Endothelial cell of umbilical vein (primary cell): ENCODE measurements at regions not wholly inside any gene's neighbourhood (a gene's known extent, or its start where the extent isn't known, plus 50 kb on each side); places are given as distances from the start of the nearest gene placed in this dataset.

Experiments used
- BruUV-seq: library from RNA; stranded (reverse); fragments of 400-500 nt; replicated peaks from 2 replicates; lab custom pipeline; 2021; lab: Mats Ljungman, UMichigan
- CTCF ChIA-PET: fragments of 300-600, 350-600 bp; sonication (Branson Sonifier 250); formaldehyde crosslinking; loops from one replicate; lab custom pipeline; 2021; ENCODE audit warnings: antibody characterized with exemption, inconsistent platforms; lab: Charles Lee
- POLR2A ChIA-PET: fragments of 300-600, 350-600 bp; sonication (Branson Sonifier 250); formaldehyde crosslinking; loops from one replicate; lab custom pipeline; 2021; ENCODE audit warnings: antibody characterized with exemption, inconsistent platforms; lab: Charles Lee
- DNase-seq: peaks from one replicate; pipeline ENCODE4 v3.0.0-alpha.2; 2011; ENCODE audit warnings: low read depth, low spot score
- FAIRE-seq: peaks from 2 replicates; lab custom pipeline; 2011; peaks lifted over from hg19 to GRCh38; lab: Jason Lieb, UNC
- H2AFZ ChIP-seq: 2 replicates; pipeline ENCODE4 v1.6.0; 2012; ENCODE audit warnings: low read depth, low read length, control low read depth, inconsistent platforms
- H3K27ac ChIP-seq: 2 replicates; pipeline ENCODE4 v1.5.1; 2011; ENCODE audit warnings: low read depth, mild to moderate bottlenecking, control low read depth, low read length, moderate library complexity; ENCODE audit not compliant: insufficient read depth
- H3K27me3 ChIP-seq, 2 experiments: 2 replicates each; pipeline versions ENCODE4 v1.6.0 to v1.6.1; 2011; ENCODE audit warnings: low read length in 2 of 2, mixed read lengths in 1 of 2; ENCODE audit not compliant: control insufficient read depth in 2 of 2, insufficient read depth in 2 of 2
- H3K36me3 ChIP-seq, 2 experiments: 2 replicates in 1 of 2; 3 replicates in 1 of 2; pipeline ENCODE4 v1.5.1; 2011; ENCODE audit warnings: low read length in 2 of 2, mild to moderate bottlenecking in 1 of 2, moderate library complexity in 1 of 2; ENCODE audit not compliant: control insufficient read depth in 2 of 2, insufficient read depth in 2 of 2; ENCODE audit errors: extremely low read depth in 1 of 2
- H3K4me1 ChIP-seq: 3 replicates; pipeline ENCODE4 v1.5.1; 2011; ENCODE audit warnings: mild to moderate bottlenecking, low read length; ENCODE audit not compliant: control insufficient read depth, insufficient read depth; ENCODE audit errors: extremely low read depth
- H3K4me2 ChIP-seq: 2 replicates; pipeline ENCODE4 v1.6.1; 2011; ENCODE audit warnings: low read length, control low read depth, mixed read lengths; ENCODE audit not compliant: insufficient read depth
- H3K4me3 ChIP-seq, 3 experiments: fragments of 200-600 bp in 1 of 3; sonication (generic), shearing (Covaris generic) in 1 of 3; replicated peaks in 1 of 3; 2 replicates each; pipeline ENCODE4 v1.5.1; 2011 to 2016; ENCODE audit warnings: control low read depth in 3 of 3, low read length in 3 of 3, mild to moderate bottlenecking in 2 of 3, inconsistent platforms in 1 of 3, low read depth in 1 of 3, moderate library complexity in 1 of 3; ENCODE audit not compliant: insufficient read depth in 1 of 3
- H3K79me2 ChIP-seq: 2 replicates; pipeline ENCODE4 v1.6.0; 2012; ENCODE audit warnings: low read length, inconsistent platforms; ENCODE audit not compliant: control insufficient read depth, insufficient read depth
- H3K9ac ChIP-seq: replicated peaks from 2 replicates; pipeline ENCODE3; 2011; ENCODE audit warnings: low read length, control low read depth; ENCODE audit not compliant: insufficient read depth; ENCODE audit errors: extremely low read depth
- H3K9me1 ChIP-seq: replicated peaks from 3 replicates; pipeline ENCODE4 v1.6.0; 2011; ENCODE audit warnings: mild to moderate bottlenecking, low read length; ENCODE audit not compliant: control insufficient read depth, insufficient read depth; ENCODE audit errors: extremely low read depth
- H3K9me3 ChIP-seq: replicated peaks from 2 replicates; pipeline ENCODE4 v1.5.1; 2012; ENCODE audit warnings: low read length, inconsistent platforms; ENCODE audit not compliant: control insufficient read depth, insufficient read depth
- H4K20me1 ChIP-seq: replicated peaks from 2 replicates; pipeline ENCODE3; 2011; ENCODE audit warnings: mild to moderate bottlenecking, low read length; ENCODE audit not compliant: control insufficient read depth, insufficient read depth; ENCODE audit errors: extremely low read depth
- CTCF ChIP-seq, 2 donors: IDR thresholded peaks; 1 replicate in 1 of 2; 2 replicates in 1 of 2; pipeline ENCODE4 v1.5.1; 2011; ENCODE audit warnings: low read length in 2 of 2, mild to moderate bottlenecking in 2 of 2, moderate library complexity in 2 of 2, control low read depth in 1 of 2, inconsistent platforms in 1 of 2, low read depth in 1 of 2; ENCODE audit not compliant: insufficient read depth in 1 of 2; ENCODE audit errors: extremely low read depth in 1 of 2
- EZH2 ChIP-seq: IDR thresholded peaks from 2 replicates; pipeline ENCODE4 v1.6.1; 2012; ENCODE audit warnings: borderline replicate concordance, low read depth, mild to moderate bottlenecking, moderate library complexity, low read length, inconsistent platforms; ENCODE audit not compliant: severe bottlenecking
- FOS ChIP-seq: IDR thresholded peaks from 2 replicates; pipeline ENCODE4 v1.6.1; 2011; ENCODE audit warnings: mild to moderate bottlenecking, low read length, moderate library complexity, borderline replicate concordance; ENCODE audit not compliant: insufficient read depth
- GATA2 ChIP-seq: IDR thresholded peaks from 2 replicates; pipeline ENCODE4 v1.7.0; 2011; ENCODE audit warnings: low read depth, mild to moderate bottlenecking, moderate library complexity, mixed read lengths, low read length; ENCODE audit not compliant: insufficient read length, insufficient read depth
- JUN ChIP-seq: IDR thresholded peaks from 2 replicates; pipeline ENCODE4 v1.6.1; 2011; ENCODE audit warnings: borderline replicate concordance, low read depth; ENCODE audit not compliant: insufficient read length, insufficient read depth
- MYC ChIP-seq: IDR thresholded peaks from one replicate; pipeline ENCODE4 v1.6.1; 2011; ENCODE audit warnings: mild to moderate bottlenecking, low read depth, low read length
- POLR2A ChIP-seq: IDR thresholded peaks from 2 replicates; pipeline ENCODE4 v1.6.1; 2012; ENCODE audit warnings: low read depth, mild to moderate bottlenecking, control low read depth, low read length
- POLR2AphosphoS5 ChIP-seq: IDR thresholded peaks from 2 replicates; pipeline ENCODE4 v1.6.1; 2012; ENCODE audit warnings: low read depth, mild to moderate bottlenecking, control low read depth, low read length, moderate library complexity; ENCODE audit not compliant: insufficient read depth
- dilution Hi-C: fragments of 300-500 bp; cut with MboI; formaldehyde crosslinking; loops from one replicate; pipeline ENCODE4 v1.15.0; 2019; ENCODE audit warnings: low sequenced_read_pairs; ENCODE audit not compliant: extremely low pct_ligation_motif_present
- intact Hi-C: fragments of 100-400 bp; cut with micrococcal nuclease; formaldehyde crosslinking; loops from one replicate; pipeline ENCODE4 v1.10.0; 2022

DNA sequence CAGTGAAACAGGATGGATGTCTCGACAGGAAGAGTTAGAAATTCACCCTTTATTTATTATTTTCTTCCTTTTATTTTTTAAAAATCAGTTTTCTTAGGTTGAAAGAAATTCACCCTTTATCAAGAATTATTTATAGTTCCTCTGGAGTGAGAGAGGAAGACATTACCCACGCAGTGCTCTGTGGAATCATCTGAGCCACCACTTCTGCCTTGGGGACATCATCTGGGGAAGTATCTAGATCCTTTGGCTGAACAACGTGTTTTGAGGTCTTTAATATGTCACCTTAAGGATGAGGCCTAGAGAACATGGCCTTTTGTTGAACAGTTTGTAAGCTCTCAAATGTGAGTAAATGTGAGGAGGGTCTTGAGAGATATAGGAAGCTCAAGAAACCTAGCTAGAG lies 183.3 kb downstream of the UTP18 start:
- H3K27me3 ChIP-seq, result no peaks in the 10 kb centered on the region
- no peak for FAIRE-seq
- no peak for DNase-seq
- no peak for TF ChIP-seq GATA2
- TF ChIP-seq EZH2, result no peak
- no peak for TF ChIP-seq FOS
- TF ChIP-seq POLR2AphosphoS5, result no peak
- no peak for TF ChIP-seq MYC
- no peak for TF ChIP-seq CTCF (IDR thresholded peaks at IDR 0.05; ENCODE audit: extremely low read depth in 1 of 2, insufficient read depth in 1 of 2, low read depth in 1 of 2, low read length in 2 of 2)
- no peak for TF ChIP-seq POLR2A
- TF ChIP-seq JUN, result no peak
- H3K27ac ChIP-seq, result no peak overlapping the region
- no peak overlapping the region for H3K9ac ChIP-seq
- H3K36me3 ChIP-seq, result no peaks in the 10 kb centered on the region
- POLR2A ChIA-PET, result no interaction called here
- CTCF ChIA-PET, result no interaction called here
- no peaks in the 10 kb centered on the region for H3K79me2 ChIP-seq
- H3K4me3 ChIP-seq, result no peak overlapping the region
- no peaks in the 10 kb centered on the region for H3K9me3 ChIP-seq
- dilution Hi-C loops, result no loop called here
- intact Hi-C loops, result no loop called here
- no peaks in the 10 kb centered on the region for H3K9me1 ChIP-seq
- no peaks in the 10 kb centered on the region for H3K4me1 ChIP-seq
- H4K20me1 ChIP-seq, result no peaks in the 10 kb centered on the region
- H2AFZ ChIP-seq, result no peak overlapping the region
- no peak overlapping the region for H3K4me2 ChIP-seq
- no TSS peak for BruUV-seq
